GM23338 (cell line): ENCODE measurements at regions not wholly inside any gene's neighbourhood (a gene's known extent, or its start where the extent isn't known, plus 50 kb on each side); places are given as distances from the start of the nearest gene placed in this dataset.

Experiments
- EZH2 ChIP-seq: fragments of 200-600 bp; sonication (generic); IDR thresholded peaks from one replicate; pipeline ENCODE4 v1.8.0; 2017; ENCODE audit warnings: antibody characterized with exemption, mild to moderate bottlenecking, low read depth; ENCODE audit not compliant: unreplicated experiment
- TF ChIP-seq, protein P1 (sequence below), 2 experiments: fragments of 200-600 bp in 1 of 2; sonication (generic) in 1 of 2; conservative IDR thresholded peaks; 2 replicates each; pipeline versions ENCODE4 v1.5.1 to v1.6.1; 2016 to 2017; ENCODE audit warnings: antibody characterized with exemption in 2 of 2, low read depth in 2 of 2, mild to moderate bottlenecking in 2 of 2, moderate library complexity in 1 of 2

DNA sequence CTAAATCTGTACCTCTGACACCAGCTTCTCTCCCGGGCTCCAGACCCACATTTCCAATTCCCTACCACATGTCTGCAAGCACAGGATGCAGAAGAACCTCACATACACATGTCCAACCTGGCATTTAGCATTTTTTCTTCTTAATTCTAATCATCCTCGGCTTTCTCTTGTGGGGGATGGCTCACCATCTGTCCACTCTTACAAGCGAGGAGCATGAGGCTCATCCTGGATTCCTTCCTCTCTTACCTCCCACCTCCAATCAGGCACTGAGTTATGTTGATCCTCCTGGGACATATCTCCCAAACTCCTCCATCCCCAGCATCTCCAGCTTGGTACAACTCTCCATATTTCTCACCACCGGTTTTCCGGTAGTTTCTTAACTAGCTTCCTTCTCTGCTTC, 149.8 kb upstream of the LARGE1 start:
- TF ChIP-seq, protein P1, sequence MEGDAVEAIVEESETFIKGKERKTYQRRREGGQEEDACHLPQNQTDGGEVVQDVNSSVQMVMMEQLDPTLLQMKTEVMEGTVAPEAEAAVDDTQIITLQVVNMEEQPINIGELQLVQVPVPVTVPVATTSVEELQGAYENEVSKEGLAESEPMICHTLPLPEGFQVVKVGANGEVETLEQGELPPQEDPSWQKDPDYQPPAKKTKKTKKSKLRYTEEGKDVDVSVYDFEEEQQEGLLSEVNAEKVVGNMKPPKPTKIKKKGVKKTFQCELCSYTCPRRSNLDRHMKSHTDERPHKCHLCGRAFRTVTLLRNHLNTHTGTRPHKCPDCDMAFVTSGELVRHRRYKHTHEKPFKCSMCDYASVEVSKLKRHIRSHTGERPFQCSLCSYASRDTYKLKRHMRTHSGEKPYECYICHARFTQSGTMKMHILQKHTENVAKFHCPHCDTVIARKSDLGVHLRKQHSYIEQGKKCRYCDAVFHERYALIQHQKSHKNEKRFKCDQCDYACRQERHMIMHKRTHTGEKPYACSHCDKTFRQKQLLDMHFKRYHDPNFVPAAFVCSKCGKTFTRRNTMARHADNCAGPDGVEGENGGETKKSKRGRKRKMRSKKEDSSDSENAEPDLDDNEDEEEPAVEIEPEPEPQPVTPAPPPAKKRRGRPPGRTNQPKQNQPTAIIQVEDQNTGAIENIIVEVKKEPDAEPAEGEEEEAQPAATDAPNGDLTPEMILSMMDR (conservative IDR thresholded peaks at IDR 0.05; ENCODE audit: low read depth in 2 of 2), result no peak
- TF ChIP-seq EZH2, result no peak
